ENCODE measurements at regions not wholly inside any gene's neighbourhood (a gene's known extent, or its start where the extent isn't known, plus 50 kb on each side); places are given as distances from the start of the nearest gene placed in this dataset.

- Histone ChIP-seq H3K27ac (ENCODE audit: low read depth, low read length, poor library complexity, severe bottlenecking) (no peak overlapping the region), H3K79me2 (ENCODE audit: insufficient read depth, low read depth, low read length) (no peaks in the 10 kb centered on the region), H3K9me2 (ENCODE audit: insufficient read depth, low read length) (no peaks in the 10 kb centered on the region), H3K4me2 (ENCODE audit: low read length) (no peak overlapping the region), H3K36me3 (ENCODE audit: insufficient read depth, low read length) (no peaks in the 10 kb centered on the region), H3K4me1 (ENCODE audit: insufficient read depth, low read length, poor library complexity, severe bottlenecking) (no peaks in the 10 kb centered on the region), H2AFZ (ENCODE audit: low read length) (no peak overlapping the region), H3K9me3 (ENCODE audit: low read length) (no peaks in the 10 kb centered on the region), H3K4me3 (ENCODE audit: low read depth, low read length, poor library complexity, severe bottlenecking) (no peak overlapping the region), H4K20me1 (ENCODE audit: insufficient read depth, low read length) (no peaks in the 10 kb centered on the region)
- no peak for TF ChIP-seq EZH2phosphoT487 (IDR thresholded peaks at IDR 0.05; ENCODE audit: borderline replicate concordance, low read depth, low read length)
- TF ChIP-seq, protein P1, sequence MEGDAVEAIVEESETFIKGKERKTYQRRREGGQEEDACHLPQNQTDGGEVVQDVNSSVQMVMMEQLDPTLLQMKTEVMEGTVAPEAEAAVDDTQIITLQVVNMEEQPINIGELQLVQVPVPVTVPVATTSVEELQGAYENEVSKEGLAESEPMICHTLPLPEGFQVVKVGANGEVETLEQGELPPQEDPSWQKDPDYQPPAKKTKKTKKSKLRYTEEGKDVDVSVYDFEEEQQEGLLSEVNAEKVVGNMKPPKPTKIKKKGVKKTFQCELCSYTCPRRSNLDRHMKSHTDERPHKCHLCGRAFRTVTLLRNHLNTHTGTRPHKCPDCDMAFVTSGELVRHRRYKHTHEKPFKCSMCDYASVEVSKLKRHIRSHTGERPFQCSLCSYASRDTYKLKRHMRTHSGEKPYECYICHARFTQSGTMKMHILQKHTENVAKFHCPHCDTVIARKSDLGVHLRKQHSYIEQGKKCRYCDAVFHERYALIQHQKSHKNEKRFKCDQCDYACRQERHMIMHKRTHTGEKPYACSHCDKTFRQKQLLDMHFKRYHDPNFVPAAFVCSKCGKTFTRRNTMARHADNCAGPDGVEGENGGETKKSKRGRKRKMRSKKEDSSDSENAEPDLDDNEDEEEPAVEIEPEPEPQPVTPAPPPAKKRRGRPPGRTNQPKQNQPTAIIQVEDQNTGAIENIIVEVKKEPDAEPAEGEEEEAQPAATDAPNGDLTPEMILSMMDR (conservative IDR thresholded peaks at IDR 0.05; ENCODE audit: low read length): no peak
- intact Hi-C loops (cut with micrococcal nuclease; ENCODE audit: unreplicated experiment): no loop called here
- no TSS peak for BruUV-seq (replicated peaks)
- DNase-seq (ENCODE audit: low spot score): no peak
- ChIA-PET POLR2A (no interaction called here), CTCF (ENCODE audit: unreplicated experiment) (no interaction called here)
Measured at GRCh38 chr1:87563211-87563610, 234.5 kb downstream of the LMO4 start.

DNA sequence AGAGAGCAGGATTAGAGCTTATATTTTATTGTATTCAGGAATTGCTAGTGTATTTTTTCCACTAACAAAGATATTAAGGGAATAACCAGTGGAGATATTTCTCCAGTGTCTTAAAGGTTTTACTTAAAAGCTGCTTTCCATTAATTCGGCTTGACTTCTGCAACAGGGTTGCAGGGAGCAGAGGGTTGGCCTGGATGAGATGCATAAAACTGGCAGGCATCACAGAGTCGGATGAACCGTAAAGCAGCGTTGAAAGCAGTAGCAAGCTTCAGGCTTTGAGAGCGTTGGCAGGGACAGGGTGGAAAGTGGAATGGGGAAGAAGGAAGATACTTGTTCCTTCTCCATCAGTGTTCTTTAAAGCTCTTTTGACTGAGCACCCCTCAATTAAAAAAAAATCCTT is 237.2 kb downstream of the LMO4 start:
- TF ChIP-seq EZH2phosphoT487 (IDR thresholded peaks at IDR 0.05; ENCODE audit: borderline replicate concordance, low read depth, low read length): no peak
- TF ChIP-seq, protein P1 (conservative IDR thresholded peaks at IDR 0.05; ENCODE audit: low read length): no peak
- ChIA-PET POLR2A (interaction anchor here (0.5 to 0.7 kb wide), 2 partner anchors 66 to 325 kb away, joined by 3 read pairs; no protein-coding TSS in a partner anchor), CTCF (ENCODE audit: unreplicated experiment) (no interaction called here)
- Histone ChIP-seq H3K36me3 (ENCODE audit: insufficient read depth, low read length) (no peaks in the 10 kb centered on the region), H2AFZ (ENCODE audit: low read length) (no peak overlapping the region), H3K4me3 (ENCODE audit: low read depth, low read length, poor library complexity, severe bottlenecking) (no peak overlapping the region), H3K9me3 (ENCODE audit: low read length) (no peaks in the 10 kb centered on the region), H3K9me2 (ENCODE audit: insufficient read depth, low read length) (no peaks in the 10 kb centered on the region), H3K27ac (ENCODE audit: low read depth, low read length, poor library complexity, severe bottlenecking) (no peak overlapping the region), H3K4me1 (ENCODE audit: insufficient read depth, low read length, poor library complexity, severe bottlenecking) (no peaks in the 10 kb centered on the region), H3K79me2 (ENCODE audit: insufficient read depth, low read depth, low read length) (no peaks in the 10 kb centered on the region), H3K4me2 (ENCODE audit: low read length) (no peak overlapping the region), H4K20me1 (ENCODE audit: insufficient read depth, low read length) (no peaks in the 10 kb centered on the region)
- intact Hi-C loops (cut with micrococcal nuclease; ENCODE audit: unreplicated experiment): no loop called here
- DNase-seq (ENCODE audit: low spot score): no peak
- no TSS peak for BruUV-seq (replicated peaks)

DNA sequence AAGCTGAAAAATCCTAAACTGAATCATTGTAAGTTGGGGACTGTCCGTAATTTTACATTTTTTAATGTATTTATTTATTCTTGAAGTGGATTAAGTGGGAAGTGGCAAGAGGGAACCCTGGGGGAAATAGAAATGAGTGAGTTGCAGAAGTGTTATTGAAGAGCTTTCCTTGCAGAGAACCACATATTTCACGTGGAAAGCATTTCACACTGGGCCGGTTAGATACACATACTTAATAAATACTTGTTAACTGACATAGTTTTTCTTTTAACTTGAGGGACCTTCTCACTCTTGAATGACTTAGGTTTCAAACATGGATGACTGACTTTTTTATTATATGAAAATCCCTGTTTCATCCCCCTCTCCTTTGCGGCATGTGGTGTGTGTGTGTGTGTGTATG is 239.3 kb downstream of the LMO4 start:
- Histone ChIP-seq H3K4me1 (ENCODE audit: insufficient read depth, low read length, poor library complexity, severe bottlenecking) (no peaks in the 10 kb centered on the region), H3K4me2 (ENCODE audit: low read length) (no peak overlapping the region), H3K9me2 (ENCODE audit: insufficient read depth, low read length) (no peaks in the 10 kb centered on the region), H3K36me3 (ENCODE audit: insufficient read depth, low read length) (no peaks in the 10 kb centered on the region), H4K20me1 (ENCODE audit: insufficient read depth, low read length) (no peaks in the 10 kb centered on the region), H2AFZ (ENCODE audit: low read length) (no peak overlapping the region), H3K4me3 (ENCODE audit: low read depth, low read length, poor library complexity, severe bottlenecking) (no peak overlapping the region), H3K27ac (ENCODE audit: low read depth, low read length, poor library complexity, severe bottlenecking) (no peak overlapping the region), H3K9me3 (ENCODE audit: low read length) (no peaks in the 10 kb centered on the region), H3K79me2 (ENCODE audit: insufficient read depth, low read depth, low read length) (no peaks in the 10 kb centered on the region)
- DNase-seq (ENCODE audit: low spot score): no peak
- intact Hi-C loops (cut with micrococcal nuclease; ENCODE audit: unreplicated experiment): no loop called here
- TF ChIP-seq EZH2phosphoT487 (IDR thresholded peaks at IDR 0.05; ENCODE audit: borderline replicate concordance, low read depth, low read length): no peak
- TF ChIP-seq, protein P1 (conservative IDR thresholded peaks at IDR 0.05; ENCODE audit: low read length): no peak
- no TSS peak for BruUV-seq (replicated peaks)
- CTCF ChIA-PET (ENCODE audit: unreplicated experiment): no interaction called here
- POLR2A ChIA-PET: no interaction called here

All from OCI-LY7 (cell line).